ENCODE measurements at regions not wholly inside any gene's neighbourhood (a gene's known extent, or its start where the extent isn't known, plus 50 kb on each side); places are given as distances from the start of the nearest gene placed in this dataset.

- DNase-seq (ENCODE audit: low read depth): no peak
Measured at GRCh38 chr10:130889240-130889639, 422.3 kb downstream of the TCERG1L start.

GRCh38 chr10:130889780-130890179, 421.7 kb downstream of the TCERG1L start:
- no peak for DNase-seq (ENCODE audit: low read depth)

DNA sequence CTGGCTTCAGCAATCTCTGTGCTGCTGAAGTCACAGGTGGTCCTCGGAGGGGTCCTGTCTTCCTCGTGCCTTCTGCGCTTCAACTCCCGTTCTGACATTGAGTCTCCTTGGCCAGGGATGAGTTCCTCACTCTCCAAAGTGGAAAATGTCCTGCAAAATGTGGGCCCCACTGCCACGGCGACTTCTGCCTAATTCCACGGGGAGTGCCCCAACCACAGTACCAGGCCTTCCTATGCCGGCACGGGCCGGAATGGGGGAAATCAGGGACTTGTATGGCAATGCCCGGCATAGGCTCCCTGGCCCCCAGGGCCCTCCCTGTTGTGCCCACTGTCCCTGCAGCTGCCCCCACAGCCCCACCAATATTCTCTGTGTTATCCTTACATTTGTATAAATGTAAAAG, 420.5 kb downstream of the TCERG1L start:
- no peak for DNase-seq (ENCODE audit: low read depth)

- no peak for DNase-seq (ENCODE audit: low read depth)
Measured at GRCh38 chr10:130894471-130894870, 417.1 kb downstream of the TCERG1L start.

GRCh38 chr10:130895161-130895560, 416.4 kb downstream of the TCERG1L start:
- no peak for DNase-seq (ENCODE audit: low read depth)

DNA sequence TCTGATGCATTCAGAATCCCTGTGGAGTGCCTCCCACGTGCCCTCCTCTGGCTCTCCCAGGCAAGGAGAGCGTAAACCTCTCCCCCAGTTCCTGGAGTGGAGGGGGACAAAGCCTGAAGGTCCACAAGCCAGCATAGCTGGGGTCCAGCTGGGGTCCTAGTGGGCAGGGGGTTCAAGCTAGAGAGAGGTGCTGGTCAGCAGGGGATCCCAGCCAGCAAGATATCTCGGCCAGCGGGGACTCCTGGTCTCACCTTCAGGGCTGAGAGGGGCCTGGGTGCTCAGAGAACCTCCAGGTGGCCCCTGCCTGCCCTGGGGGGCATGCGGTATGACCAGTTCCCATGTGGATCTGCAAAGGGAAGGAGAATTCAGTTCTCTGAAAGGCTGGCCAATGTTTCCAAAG, 413.7 kb downstream of the TCERG1L start:
- DNase-seq (ENCODE audit: low read depth): no peak

GRCh38 chr10:130898381-130898780, 413.1 kb downstream of the TCERG1L start:
- no peak for DNase-seq (ENCODE audit: low read depth)

DNA sequence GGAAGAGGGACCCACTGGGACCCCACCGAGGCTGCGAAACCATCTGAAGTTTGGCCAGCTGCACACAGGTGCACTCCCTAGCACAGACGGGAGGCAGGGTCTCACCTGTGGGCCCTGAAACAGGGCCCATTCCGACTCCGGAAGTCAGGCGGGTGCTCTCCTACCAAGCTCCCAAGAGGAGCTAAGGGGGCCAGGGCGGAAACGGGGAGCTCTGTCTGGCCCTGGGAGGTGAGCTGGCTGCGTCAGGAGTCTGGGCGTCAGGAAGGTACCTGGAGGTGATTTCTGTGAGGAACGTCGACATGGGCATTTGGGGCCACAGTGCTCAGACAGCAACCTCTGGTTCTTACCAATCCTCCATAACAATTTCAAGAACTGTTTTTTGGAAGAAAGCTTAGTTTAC, 411.7 kb downstream of the TCERG1L start:
- DNase-seq (ENCODE audit: low read depth): no peak

GRCh38 chr10:130900441-130901160, 410.9 kb downstream of the TCERG1L start:
- no peak for DNase-seq (ENCODE audit: low read depth)

GRCh38 chr10:130901311-130902165, 410.0 kb downstream of the TCERG1L start:
- no peak for DNase-seq (ENCODE audit: low read depth)

DNA sequence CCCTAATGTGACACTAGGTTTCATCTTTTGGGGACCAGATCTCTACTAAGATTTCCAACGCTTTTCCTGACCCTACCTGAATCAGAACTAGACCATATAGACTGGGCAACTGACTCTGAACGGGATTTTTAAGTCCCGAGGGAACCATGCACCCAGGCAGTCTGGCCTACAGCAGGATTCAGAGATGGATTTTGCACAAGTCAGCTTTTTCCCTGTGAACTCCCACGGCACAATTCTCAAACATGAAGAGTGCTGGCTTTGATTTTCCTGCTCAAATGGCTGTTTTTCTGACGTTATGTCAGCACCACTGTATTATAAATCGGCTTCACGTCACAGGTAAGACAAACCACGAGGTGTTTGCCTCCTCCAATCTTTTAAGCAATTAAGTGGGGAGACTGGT, 409.1 kb downstream of the TCERG1L start:
- no peak for DNase-seq (ENCODE audit: low read depth)

- DNase-seq (ENCODE audit: low read depth): no peak
Measured at GRCh38 chr10:130902929-130903328, 408.6 kb downstream of the TCERG1L start.

- DNase-seq (ENCODE audit: low read depth): no peak
Measured at GRCh38 chr10:130904676-130905075, 406.8 kb downstream of the TCERG1L start.

DNA sequence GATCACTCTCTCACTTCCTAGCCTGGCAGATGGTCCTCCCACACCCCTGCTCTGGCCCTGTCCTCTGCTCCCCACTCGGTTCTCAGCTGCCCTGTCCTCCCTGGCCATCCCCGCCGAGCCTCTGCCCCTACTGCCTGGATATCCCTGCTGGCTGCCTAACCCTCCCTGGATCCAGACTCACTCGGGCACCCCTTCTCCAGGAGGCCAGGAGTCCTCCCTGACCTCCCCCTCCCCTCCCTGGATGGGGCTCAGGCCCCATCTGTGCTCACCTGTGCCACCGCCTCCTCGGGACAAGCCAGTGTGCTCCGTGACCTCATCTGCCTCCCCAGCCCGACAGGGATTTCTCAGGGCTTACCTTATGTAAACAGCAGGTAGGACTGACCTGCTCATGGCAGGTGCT, 406.1 kb downstream of the TCERG1L start:
- DNase-seq (ENCODE audit: low read depth): no peak

GRCh38 chr10:130905921-130906320, 405.6 kb downstream of the TCERG1L start:
- no peak for DNase-seq (ENCODE audit: low read depth)

DNA sequence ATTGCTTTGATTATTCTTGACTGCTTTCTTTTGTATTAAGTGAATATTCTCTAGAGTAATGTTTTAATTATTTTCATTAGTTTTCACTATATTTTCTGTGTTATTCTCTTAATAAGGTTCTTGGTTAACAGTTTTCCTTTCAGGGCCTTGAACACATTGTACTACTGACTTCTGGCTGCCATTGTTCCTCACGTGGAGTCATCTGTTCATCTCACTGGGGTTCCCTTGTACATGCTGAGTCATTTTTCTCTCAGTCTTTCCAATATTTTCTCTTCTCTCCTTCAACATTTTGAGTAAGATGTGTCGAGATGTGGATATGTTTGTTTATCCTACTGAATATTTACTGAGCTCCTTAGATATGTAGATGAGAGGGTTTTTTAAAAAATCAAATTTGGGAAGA, 400.7 kb downstream of the TCERG1L start:
- no peak for DNase-seq (ENCODE audit: low read depth)

DNA sequence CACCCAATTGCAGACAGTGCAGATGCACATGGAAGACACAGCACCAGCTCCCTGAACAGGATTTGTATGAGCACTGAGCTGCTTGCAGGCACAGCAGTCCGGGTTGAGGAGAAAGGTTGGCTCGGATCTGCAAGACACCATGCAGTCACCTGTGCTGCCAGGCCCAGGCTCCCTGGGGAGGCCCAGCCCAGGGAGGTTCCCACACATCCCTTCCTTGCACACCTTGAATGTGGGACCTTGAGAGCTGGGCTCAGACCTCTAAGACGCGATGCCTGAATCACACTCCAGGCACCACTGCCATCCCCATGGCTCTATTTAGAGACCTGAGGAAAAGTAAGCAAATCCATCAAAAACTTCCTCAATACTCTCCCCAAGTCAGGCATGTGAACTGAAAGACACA, 397.7 kb downstream of the TCERG1L start:
- DNase-seq (ENCODE audit: low read depth): no peak

GRCh38 chr10:130914367-130914766, 397.2 kb downstream of the TCERG1L start:
- no peak for DNase-seq (ENCODE audit: low read depth)

DNA sequence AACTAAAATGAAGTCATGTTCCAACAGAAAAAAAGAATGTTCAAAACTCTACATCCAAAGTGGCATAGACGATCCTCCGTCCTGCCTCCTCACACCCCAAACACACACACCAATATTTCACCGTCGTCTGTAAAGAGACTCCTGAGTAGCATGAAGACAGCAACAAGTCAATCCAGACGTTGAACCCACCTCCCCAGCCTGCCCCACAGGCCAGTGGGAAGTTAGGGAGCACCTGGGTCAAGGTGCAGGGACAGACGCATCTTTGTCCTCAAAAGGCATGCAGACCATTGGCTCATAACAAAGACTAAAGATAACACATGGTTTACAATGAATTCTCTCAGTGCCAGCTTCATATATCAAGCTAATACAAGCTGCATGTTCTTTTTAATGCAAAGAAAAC, 396.5 kb downstream of the TCERG1L start:
- DNase-seq (ENCODE audit: low read depth): no peak

DNA sequence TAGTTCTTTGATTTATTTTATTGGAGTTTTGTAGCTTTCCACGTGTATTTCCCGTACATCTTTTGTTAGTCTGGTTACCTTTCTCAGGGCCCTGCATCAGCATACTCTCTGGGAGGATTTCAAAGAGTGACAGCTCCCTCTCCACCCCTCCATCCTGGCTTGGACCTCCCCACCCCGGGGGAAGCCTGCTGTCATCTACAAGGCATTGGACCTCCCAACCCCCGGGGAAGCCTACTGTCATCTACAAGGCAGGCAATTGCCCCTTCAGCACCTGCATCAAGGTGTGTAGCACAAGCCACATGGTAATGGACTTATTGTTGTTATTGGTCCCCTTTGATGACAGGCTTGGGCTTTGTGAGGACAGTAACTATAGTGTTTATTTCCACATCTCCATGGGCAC, 390.1 kb downstream of the TCERG1L start:
- DNase-seq (ENCODE audit: low read depth): no peak

DNA sequence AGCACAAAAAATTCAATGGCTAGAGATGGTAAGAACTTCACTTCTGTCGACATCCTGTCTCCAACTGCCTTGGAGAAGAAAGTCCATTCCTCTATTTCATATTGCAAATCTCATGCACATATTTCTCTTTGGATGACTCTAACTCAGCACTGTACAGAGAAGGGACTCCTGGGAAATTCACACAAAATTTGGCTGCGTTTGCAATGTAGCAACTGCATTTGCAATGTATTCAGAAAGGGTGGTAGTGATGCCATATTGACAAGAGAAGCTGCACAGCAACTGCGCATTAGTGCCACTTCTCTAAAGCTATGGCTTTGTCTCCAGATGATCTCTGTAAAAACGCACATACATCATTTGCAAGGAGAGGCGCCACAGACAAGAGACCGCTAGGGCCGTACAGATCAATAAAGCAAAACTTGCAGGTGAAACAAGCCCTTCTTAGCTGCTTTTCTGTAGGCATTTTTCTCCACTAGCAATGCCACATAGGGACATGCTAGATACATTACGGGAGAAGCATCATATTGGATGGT, 389.5 kb downstream of the TCERG1L start:
- no peak for DNase-seq (ENCODE audit: low read depth)

GRCh38 chr10:130923596-130923995, 387.9 kb downstream of the TCERG1L start:
- no peak for DNase-seq (ENCODE audit: low read depth)

All from myocyte (in vitro differentiated cells).